PC-9 (cell line): ENCODE measurements at regions not wholly inside any gene's neighbourhood (a gene's known extent, or its start where the extent isn't known, plus 50 kb on each side); places are given as distances from the start of the nearest gene placed in this dataset.

Experiments
- EZH2 ChIP-seq: fragments of 200-600 bp; sonication (generic); IDR thresholded peaks from 2 replicates; pipeline ENCODE4 v1.8.0; 2017; ENCODE audit warnings: antibody characterized with exemption, low read depth
- TF ChIP-seq, protein P1 (sequence below): fragments of 200-600 bp; sonication (generic); conservative IDR thresholded peaks from 2 replicates; pipeline ENCODE4 v1.6.1; 2017; ENCODE audit warnings: mixed run types, antibody characterized with exemption, mild to moderate bottlenecking, moderate library complexity

DNA sequence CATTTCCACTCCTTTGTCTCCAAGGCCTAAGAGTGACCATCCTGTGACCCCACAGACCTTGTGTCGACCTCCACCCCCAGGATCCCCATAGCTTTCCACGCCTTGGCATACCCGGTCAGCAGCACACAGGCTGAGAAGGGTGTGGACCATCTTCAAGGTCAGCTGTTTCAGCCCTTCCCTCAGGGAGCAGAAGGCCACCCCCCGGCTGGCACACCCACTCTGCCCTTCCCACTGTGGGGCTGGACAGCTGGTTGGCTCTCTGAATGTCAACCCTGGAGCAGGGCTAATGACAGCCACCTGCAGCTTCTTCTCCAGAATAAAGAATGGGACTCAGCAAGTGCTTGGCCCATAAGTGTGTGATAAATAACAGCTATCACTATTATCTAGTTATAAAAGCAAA lies 93.1 kb downstream of the OLFM1 start:
- TF ChIP-seq, protein P1, sequence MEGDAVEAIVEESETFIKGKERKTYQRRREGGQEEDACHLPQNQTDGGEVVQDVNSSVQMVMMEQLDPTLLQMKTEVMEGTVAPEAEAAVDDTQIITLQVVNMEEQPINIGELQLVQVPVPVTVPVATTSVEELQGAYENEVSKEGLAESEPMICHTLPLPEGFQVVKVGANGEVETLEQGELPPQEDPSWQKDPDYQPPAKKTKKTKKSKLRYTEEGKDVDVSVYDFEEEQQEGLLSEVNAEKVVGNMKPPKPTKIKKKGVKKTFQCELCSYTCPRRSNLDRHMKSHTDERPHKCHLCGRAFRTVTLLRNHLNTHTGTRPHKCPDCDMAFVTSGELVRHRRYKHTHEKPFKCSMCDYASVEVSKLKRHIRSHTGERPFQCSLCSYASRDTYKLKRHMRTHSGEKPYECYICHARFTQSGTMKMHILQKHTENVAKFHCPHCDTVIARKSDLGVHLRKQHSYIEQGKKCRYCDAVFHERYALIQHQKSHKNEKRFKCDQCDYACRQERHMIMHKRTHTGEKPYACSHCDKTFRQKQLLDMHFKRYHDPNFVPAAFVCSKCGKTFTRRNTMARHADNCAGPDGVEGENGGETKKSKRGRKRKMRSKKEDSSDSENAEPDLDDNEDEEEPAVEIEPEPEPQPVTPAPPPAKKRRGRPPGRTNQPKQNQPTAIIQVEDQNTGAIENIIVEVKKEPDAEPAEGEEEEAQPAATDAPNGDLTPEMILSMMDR, result no peak
- TF ChIP-seq EZH2, result no peak
